HG03039 (cell line): ENCODE measurements at regions not wholly inside any gene's neighbourhood (a gene's known extent, or its start where the extent isn't known, plus 50 kb on each side); places are given as distances from the start of the nearest gene placed in this dataset.
A peak's percentile ranks its signal among the peaks of the same experiment; 100 is the strongest.

Experiments used
- ATAC-seq: cut with Tn5 transposase; IDR thresholded peaks from one replicate; pipeline ENCODE4 v1.9.1; 2021; ENCODE audit warnings: mild to moderate bottlenecking, moderate library complexity; ENCODE audit not compliant: unreplicated experiment

DNA sequence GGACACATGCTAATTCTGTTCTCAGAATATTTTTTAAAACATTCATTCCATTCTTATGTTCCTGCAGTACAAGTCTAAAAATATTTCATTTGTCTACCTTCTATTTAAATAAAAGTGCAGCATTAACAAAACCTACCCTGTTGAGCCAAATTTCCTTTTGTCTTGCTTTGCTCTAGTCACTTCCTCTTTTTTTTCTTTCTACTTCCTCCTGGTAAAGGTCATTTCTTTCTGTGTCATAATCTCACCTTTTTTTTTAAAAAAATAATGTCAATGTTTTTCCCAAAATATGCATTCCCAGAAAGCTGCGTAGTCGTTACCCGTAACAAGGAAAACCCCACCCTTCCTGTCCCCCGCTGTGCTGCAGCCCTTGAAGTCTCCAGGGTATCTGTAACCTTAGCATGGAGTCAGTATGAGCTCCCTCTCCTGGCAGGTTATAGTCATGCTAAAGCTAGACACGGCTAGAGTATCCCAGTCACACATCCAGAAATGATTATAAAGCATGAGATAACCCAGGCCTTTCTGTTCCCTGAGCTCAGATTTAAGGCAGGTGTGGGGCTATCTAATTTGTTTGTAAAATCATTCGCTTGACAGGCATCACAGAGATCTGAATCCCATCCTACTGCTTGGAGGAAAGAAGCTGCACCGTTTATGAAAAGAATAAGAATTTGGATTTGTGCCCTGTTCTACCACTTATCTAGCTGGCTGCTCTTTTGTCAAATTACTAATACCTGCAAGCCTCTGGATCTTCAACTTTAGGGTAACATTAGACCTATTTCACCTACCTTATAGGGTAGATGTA is 51.1 kb upstream of the EED start:
- ATAC-seq: peak; percentile 90

DNA sequence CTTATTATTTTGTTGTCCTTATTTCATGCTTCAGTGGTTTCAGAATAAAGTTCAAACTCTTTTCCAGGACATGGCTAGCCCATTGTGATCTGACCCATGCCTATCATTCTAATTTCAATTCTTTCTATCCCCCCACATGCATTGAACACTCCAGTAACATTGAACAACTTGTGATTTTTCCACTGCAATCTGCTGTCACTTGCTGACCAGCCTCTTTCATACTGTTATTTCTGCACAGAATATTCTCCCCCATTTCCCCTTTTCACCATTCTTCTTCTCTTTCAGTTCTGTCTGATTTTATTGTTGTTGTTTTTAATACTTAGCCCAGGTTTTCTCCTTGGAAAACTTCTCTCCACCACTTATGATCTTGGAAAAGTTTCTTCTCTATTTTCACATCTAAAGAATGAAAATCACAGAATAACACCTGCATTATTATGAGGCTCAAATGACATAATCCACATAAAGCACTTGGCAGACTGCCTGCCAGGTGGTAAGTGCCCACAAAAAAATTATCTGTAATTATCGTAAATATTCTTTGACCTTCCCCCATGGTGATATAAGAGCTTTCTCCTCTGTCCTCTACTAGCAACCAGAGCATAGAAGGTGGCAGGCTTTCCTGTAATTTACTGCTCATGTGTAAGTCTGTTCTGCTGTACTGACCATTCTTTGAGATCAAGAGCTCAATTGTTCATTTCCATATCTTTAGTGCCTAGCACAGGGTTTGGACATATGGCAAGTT is 51.9 kb upstream of the EED start:
- no peak for ATAC-seq

DNA sequence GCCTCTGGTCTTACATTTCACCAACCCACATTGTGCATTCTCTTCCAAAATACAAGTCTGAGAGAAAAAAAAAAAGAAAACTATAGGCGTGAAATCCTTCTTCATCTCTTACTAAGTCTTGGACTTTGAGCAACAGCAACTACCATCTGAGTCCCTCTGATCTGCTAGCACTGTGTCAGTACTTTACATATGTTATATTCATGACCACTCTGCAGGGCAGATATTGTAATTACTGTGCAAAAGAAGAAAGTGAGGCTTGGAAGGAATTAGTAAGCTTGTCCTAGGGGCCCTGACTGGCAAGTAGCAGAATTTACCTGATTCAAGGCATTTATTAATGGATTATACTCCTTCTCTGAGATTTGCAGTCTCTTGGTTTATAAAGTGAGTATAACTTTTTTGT is 52.7 kb upstream of the EED start:
- no peak for ATAC-seq

DNA sequence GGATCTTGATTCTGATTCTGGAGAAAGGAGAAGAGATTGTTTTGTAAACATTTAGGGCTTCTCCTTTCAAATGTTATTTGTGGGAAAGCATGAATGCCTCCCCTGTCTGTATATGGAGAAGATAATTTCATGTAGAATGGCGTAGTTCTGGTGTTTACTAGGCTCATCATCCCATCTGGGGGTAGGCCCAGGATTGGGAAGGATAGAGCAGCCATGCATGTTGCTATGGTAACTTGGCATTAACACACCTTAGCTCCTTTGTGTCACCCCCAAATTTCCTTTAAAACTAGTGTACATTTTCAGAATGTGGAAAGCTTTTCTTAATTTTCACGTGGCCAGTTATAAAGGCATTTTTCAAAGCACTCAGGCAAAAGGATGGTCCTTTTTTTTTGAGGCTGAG is 57.5 kb upstream of the EED start:
- ATAC-seq: no peak

DNA sequence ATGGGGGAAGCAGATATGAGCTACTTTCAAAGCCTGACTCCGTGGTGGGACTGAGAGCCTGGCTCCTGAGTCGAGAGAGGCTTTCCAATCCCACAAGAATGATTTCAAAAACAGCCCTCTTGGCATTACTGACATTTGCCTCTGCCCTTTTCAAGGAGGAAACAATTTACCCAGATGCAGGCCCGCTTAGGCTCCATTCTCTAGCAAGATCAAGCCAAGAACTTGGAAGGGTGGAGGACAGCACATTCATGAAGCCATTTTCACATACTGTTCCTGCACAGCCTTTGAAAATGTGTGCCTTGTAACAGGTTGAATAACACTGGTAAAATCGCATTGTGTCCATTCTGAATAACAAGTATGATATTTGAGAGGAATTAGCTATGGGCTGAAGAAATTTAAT is 58.2 kb upstream of the EED start:
- no peak for ATAC-seq

DNA sequence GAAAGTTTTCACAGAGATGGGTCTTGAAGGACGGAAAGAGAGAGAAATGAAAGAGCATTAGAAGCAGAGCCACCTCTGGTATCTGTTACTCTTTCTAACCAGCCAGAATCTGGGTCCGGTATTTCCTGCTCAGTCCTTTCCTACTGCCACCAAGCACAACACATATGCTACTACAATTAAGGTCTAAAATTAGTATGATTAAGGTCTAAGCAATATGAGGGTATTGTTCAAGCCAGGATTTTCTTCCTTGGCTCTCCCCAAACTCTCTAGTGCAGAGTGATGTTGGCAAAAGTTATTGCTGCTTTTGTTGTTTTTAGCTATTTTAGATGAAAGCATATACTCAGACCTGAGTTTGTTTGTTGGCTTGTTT is 59.2 kb upstream of the EED start:
- no peak for ATAC-seq

DNA sequence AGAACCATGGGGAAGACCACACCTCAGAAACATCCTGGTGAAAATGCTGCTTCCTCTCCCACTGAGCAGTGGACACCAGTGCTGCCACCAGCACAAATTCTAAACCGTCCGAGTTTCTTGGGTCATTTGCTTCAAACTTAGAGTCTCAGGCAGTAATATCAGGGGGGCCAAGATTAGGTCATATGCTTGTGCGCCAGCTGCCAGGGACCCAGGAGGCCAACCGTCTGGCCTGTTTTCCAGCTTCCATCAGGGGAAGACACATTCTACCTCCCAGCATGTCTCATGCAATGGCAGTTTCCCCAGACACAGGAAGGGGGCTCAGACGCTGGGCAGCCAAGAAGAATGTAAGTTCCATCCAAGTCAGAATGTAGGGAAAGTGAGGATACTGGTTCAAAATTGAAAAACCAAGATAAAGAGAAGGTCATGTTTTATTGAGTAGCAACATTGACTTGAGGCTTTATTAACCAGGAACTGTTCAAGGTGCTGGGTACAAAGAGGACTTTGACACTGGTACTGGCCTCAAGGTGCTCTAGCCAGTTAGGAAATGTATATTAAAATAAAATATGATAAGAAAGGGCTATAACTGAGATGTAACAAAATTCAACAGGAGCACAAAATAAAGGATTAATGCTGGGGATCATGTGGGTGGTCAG is 59.7 kb upstream of the EED start:
- no peak for ATAC-seq

DNA sequence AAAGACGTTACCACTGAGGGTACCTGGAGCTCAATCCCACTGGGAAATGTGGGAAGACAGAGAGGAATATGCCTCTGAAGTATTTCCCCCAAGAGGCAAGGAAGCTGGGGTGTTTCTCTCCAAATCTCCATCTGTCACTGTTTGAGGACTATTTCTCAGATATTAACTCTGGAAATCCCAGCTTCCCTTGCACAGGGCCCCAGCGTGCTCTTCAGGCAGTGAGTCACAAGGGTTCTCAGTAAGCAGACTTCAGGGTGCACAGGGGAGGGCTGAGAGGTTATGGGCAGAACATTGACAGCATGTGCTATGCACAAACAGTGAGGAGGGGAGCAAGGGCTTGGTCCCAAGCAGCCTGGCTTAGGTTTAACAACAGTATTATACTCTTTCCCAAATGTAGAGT is 60.9 kb upstream of the EED start:
- ATAC-seq: peak; percentile 33

DNA sequence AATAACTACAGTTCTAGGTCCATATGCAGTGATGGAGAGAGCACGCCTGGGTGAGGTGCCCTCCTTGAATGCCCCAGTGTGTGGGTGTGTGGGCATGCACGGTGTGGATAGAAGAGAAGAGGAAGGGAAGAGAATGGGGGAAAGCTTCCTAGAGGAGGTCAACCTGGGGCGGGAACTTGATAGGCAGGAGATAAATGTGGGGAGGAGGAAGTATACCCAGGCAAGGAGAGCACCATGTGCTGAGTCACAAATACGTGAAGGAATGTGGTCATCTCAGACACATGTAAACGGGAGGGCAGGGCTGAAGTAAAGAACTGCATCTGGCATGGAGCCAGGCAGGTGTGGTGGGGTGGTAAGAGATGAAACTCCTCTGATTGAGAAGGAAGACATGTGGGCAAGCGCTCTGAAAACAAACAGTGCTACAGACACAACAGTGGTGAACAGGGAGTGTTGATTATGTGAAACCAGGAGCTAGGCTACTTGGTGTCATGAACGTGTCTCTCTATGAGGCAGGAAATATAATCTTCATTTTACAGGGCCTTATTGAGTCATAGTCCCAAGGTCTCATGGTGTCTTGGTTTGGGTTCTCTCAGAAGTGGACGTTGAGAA is 61.5 kb upstream of the EED start:
- ATAC-seq: peak; percentile 75

DNA sequence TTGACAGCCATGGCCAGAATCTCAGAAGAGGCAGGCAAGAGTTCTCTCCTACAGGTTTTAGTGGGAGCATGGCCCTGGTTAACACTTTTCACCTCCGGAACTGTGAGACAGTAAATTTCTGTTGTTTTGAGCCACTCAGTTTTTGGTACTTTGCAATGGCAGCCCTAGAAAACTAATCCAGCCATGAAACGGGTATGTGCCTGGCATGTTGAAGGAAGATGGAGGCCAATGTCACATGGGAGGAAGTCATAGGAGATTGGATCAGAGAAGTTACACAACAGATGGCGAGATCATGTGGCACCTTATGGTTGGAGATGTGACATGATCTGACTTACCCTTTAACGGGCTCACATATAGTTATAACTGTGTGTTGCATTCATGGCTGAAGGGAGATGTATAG is 63.2 kb upstream of the EED start:
- no peak for ATAC-seq

DNA sequence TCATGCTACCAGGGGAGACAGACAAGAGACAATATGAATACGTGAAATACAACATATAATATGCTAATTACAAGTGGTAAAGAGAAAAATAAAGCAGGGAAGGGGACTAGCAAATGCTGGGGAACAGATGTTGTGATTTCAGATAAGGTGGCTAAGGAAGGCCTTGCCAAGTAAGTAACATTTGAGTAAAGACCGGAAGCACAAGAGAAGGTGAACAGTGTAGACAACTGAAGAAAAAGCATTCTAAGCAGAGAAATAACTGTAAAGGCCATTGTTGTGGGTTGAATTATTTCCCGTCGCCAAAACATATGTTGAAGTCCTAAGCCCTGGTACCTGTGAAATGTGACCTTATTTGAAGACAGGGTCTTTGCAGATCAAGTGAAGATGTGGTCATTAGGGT is 63.7 kb upstream of the EED start:
- ATAC-seq: no peak

DNA sequence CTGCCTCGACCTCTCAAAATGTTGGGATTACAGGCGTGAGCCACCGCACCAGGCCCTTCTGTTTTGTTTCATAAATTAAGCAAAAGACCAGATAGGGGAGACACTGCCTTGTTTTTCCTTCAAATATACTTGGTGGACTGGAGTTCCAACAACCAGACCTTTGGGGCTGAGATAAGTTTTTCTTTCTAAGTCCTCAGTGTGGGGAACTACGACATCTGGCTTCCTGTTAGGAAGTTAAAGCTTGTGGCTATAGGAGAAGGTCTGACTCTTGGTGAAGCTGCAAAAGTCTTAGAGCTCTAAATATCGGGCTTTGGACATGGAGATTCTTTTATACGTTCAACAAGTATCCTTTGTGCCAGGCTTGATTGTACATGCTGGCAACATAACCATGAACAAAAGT is 64.1 kb upstream of the EED start:
- ATAC-seq: no peak

DNA sequence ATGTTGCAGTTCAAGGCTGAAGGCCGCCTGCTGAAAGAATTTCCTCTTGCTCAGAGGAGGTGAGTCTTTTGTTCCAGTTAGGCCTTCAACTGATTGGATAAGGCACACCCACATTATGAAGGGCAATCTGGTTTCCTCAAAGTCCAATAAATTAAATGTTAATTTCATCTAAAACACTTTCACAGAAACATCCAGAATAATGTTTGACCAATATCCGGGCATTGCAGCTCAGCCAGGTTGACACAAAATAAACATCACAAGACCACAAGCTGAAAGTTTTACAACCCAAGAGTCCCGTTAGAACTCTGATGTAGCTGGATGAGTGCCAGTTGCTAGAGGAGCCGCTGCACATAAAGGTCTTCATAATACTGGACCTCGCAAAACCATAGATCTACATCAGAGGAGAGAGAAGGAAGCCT is 64.9 kb upstream of the EED start:
- ATAC-seq: no peak

DNA sequence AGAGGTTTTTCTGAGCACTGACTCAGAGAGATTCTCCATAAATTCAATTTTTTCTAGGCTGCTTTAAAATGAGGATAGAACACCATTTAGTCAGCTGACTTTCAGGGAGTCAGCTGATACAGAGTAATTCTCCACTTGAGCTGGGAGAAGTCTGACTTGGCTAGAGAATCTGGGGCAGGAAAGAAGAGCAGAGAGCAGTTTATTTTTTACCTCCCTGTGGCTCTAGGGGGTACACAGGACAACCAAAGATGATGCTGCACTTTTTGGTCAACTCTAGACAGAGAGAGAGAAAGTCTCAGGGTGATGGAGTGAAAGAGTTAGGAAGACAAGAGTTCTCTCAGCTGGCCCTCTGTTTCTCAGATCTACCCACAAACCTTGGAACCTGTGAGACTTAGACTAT is 67.3 kb upstream of the EED start:
- ATAC-seq: no peak

DNA sequence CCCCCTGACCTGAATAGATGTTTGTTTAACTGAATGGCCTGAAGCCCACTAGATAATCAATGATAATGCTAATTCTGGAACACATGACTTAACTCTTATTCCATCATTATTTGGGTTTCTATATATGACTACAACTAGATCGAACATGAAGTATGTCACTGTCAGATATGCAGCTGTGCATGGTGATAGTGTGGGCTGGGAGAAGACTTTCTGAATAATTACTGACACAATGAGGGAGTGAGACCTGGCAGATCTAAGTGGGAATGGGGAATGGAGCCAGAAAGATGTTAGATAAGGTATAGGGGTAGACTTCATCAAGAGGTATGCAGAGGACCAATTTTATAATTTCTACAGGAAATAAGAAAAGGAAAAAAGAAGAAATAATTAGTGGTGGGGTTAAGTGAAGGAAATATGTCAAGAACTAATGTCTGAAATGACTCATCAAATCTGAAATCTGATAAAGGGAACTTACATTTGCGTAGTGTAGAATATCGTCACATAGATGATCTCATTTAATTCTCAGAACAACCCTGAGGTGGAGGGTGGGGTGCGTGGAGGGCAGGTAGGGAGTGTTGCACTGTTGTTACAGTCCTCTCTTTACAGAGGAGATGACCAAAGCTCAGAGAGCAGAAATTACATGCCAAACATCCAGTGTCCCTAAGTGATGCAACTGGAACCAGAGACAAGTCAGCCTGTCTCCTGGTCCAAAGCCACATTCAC is 68.2 kb upstream of the EED start:
- ATAC-seq: peak; percentile 43

DNA sequence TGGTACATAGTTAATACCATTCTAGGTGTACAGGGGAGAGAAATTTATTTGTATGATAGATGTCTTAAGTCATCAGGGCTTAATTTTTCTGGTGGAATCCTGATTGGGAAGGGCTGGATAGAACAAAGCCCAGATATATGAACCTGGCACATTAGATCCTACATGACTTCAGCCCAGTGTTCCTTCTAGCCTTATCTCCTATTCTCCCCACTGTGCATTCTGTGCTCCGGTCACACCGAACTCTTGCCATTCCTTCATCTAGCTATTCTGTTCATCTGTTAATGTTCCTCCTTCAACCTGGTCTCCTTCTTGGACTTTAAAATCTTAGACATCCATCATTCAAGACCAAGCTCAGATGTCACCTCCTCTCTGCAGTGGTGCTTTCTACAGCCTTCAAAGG is 68.9 kb upstream of the EED start:
- ATAC-seq: no peak

DNA sequence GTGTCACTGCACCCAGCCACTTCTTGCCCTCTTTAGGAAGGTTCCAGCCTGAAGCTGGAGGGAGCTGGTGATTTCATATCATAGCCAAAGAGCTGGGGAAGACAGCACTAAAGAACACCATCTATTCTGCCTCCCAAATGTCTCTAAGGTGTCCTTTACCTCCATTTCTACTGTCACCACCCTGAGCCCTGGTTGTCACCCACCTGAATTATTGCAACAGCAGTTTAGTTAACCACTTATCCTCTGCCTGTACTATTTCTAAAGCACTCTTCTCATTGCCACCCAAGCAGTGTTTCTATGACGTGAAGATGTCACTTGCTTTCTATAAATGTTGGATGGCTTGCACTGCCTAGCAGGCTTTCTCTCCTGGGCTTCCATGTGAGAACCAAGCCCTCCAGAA is 69.4 kb upstream of the EED start:
- ATAC-seq: no peak

DNA sequence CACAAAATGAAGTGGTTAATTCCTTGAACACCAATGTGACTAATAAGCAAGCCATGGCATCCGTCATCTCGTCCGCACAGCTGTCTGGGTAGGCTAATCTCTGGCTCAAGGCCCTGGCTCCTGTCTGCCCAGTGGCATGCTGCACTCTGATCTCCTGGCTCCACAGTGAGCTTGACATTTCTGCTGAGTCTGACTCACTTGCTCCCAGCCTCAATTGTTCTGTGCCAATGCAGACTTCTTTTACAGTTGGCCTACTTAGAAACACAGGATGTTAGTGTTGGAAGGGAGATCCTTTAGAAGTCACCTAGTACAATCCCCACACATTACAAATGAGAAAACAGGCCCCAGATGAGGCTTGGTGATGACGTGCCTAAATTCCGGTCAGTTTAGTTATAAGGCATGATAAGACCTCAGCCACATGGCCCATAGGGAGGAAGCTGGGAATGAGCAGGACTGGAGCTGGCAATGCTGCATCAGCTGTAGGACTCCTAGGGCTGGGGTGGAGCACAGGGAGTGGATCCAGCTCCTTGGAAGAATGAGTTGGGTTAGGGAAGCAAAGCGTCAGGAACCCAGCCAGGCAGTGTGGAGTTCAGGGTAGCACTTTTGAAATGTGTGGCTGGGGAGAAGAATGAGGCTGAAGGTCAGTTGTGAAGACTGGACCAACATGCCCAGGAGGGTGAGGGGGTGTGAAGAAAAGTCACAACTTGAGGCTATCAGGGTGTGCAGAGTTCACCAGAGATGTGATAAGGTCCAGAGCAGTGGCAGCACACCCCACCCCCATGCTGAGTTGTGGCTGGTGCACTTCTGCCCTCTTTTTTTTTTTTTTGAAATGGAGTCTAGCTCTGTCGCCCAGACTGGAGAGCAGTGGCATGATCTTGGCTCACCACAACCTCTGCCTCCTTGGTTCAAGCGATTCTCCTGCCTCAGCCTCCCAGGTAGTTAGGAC is 70.2 kb upstream of the EED start:
- ATAC-seq: no peak

DNA sequence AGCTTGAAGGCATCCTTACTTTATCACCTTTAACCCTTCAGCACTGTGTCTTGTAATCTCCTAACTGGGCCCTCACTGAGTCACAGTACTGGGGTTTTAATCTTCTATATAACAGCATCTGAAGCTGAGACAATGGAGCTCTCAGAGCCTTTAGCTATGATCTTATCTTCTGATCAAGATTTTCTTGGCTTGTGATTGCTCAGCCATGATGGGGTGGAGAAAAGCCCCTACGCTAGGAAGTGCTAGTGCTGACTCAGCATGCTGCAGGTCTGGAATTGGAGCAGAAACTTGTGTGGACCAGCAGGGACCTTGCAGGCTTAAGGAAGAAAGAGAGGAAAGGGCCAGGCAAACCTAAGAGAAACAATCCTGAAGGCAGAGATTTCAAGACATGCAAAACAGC is 71.7 kb upstream of the EED start:
- no peak for ATAC-seq

DNA sequence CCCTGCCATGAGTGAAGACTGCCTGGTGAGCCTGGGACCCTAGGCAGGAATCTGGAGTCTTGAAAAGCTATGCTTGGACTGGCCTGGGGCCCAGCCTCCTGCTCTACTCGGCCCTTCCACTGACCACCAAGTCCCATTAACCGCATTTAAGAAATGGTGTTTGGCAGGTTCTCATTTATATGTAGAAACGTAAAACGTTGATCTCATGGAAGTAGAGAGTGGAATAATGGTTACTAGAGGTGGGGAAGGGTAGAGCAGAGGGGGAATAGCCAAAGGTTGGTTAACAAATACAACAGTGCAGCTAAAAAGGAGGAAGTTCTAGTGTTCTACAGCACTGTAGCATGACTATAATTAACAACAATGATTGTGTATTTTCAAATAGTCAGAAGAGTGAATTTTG is 72.9 kb upstream of the EED start:
- no peak for ATAC-seq
